Upper lobe of right lung (tissue), 1 donor: ENCODE measurements at regions not wholly inside any gene's neighbourhood (a gene's known extent, or its start where the extent isn't known, plus 50 kb on each side); places are given as distances from the start of the nearest gene placed in this dataset.
"Not testable (repeated sequence)": the region's sequence is repeated elsewhere in the genome, so short reads cannot be mapped to it uniquely, and the experiment has no call there.

Source experiments
- ATAC-seq: fragments of 200-7000 bp; cut with Tn5 transposase; one replicate; pipeline ENCODE4 v1.9.1; 2020; ENCODE audit warnings: mild to moderate bottlenecking, moderate library complexity
- DNase-seq: peaks from one replicate; pipeline ENCODE4 v3.0.0-alpha.2; 2020
- H3K27ac ChIP-seq: fragments of 200-600 bp; one replicate; pipeline ENCODE4 v1.8.0; 2022
- H3K27me3 ChIP-seq: fragments of 200-600 bp; one replicate; pipeline ENCODE4 v1.8.0; 2022; ENCODE audit warnings: mild to moderate bottlenecking
- H3K36me3 ChIP-seq: fragments of 200-600 bp; one replicate; pipeline ENCODE4 v1.8.0; 2022
- H3K4me1 ChIP-seq: fragments of 200-600 bp; one replicate; pipeline ENCODE4 v1.8.0; 2022
- H3K4me3 ChIP-seq: fragments of 200-600 bp; one replicate; pipeline ENCODE4 v1.8.0; 2022; ENCODE audit warnings: mild to moderate bottlenecking
- H3K9me3 ChIP-seq: fragments of 200-600 bp; one replicate; pipeline ENCODE4 v1.8.0; 2022
- CTCF ChIP-seq: fragments of 200-600 bp; IDR thresholded peaks from one replicate; pipeline ENCODE4 v1.8.0; 2022; ENCODE audit warnings: antibody characterized with exemption
- intact Hi-C: fragments of 100-400 bp; cut with DNase I; formaldehyde crosslinking; loops from one replicate; pipeline ENCODE4 v1.11.0; 2022
- donor health status: DM: no; HTN: yes; CAD: no; lungs with severe emphysema.

- intact Hi-C loops, result no loop called here
- TF ChIP-seq CTCF, result no peak
- Histone ChIP-seq H3K36me3 (no peaks in the 10 kb centered on the region), H3K27me3 (no peaks in the 10 kb centered on the region), H3K9me3 (no peaks in the 10 kb centered on the region), H3K4me3 (no peak overlapping the region), H3K4me1 (no peaks in the 10 kb centered on the region), H3K27ac (no peak overlapping the region)
- ATAC-seq (no peak), DNase-seq (no peak)
Observed at GRCh38 chr15:81729340-81729739, 316.5 kb downstream of the MEX3B start.

GRCh38 chr15:81728726-81729125, 317.1 kb downstream of the MEX3B start:
- no peak overlapping the region for H3K27ac ChIP-seq
- H3K4me1 ChIP-seq, result no peaks in the 10 kb centered on the region
- H3K36me3 ChIP-seq, result no peaks in the 10 kb centered on the region
- intact Hi-C loops, result no loop called here
- H3K27me3 ChIP-seq, result no peaks in the 10 kb centered on the region
- ATAC-seq (no peak), DNase-seq (no peak)
- H3K9me3 ChIP-seq, result no peaks in the 10 kb centered on the region
- no peak overlapping the region for H3K4me3 ChIP-seq
- no peak for TF ChIP-seq CTCF

GRCh38 chr15:81725590-81725989, 320.2 kb downstream of the MEX3B start:
- Histone ChIP-seq H3K27me3 (no peaks in the 10 kb centered on the region), H3K27ac (no peak overlapping the region), H3K9me3 (no peaks in the 10 kb centered on the region), H3K36me3 (no peaks in the 10 kb centered on the region), H3K4me1 (no peaks in the 10 kb centered on the region), H3K4me3 (no peak overlapping the region)
- intact Hi-C loops, result no loop called here
- no peak for TF ChIP-seq CTCF
- no peak for ATAC-seq
- DNase-seq, result no peak

- ATAC-seq, result no peak
- no peak for TF ChIP-seq CTCF
- intact Hi-C loops, result no loop called here
Observed at GRCh38 chr15:81724536-81724935, 321.3 kb downstream of the MEX3B start.

GRCh38 chr15:81723701-81724100, 322.1 kb downstream of the MEX3B start:
- DNase-seq (no peak), ATAC-seq (no peak)
- H3K27me3 ChIP-seq, result no peaks in the 10 kb centered on the region
- H3K4me3 ChIP-seq, result no peak overlapping the region
- no peaks in the 10 kb centered on the region for H3K36me3 ChIP-seq
- TF ChIP-seq CTCF, result no peak
- no peaks in the 10 kb centered on the region for H3K4me1 ChIP-seq
- H3K27ac ChIP-seq, result no peak overlapping the region
- no peaks in the 10 kb centered on the region for H3K9me3 ChIP-seq
- intact Hi-C loops, result no loop called here

More at GRCh38 chr15:81724536-81724935, 321.3 kb downstream of the MEX3B start:
- no peaks in the 10 kb centered on the region for H3K36me3 ChIP-seq
- H3K4me1 ChIP-seq, result no peaks in the 10 kb centered on the region
- DNase-seq, result no peak
- H3K27me3 ChIP-seq, result no peaks in the 10 kb centered on the region
- no peaks in the 10 kb centered on the region for H3K9me3 ChIP-seq
- no peak overlapping the region for H3K4me3 ChIP-seq
- H3K27ac ChIP-seq, result no peak overlapping the region

- DNase-seq, result no peak
- no peak overlapping the region for H3K4me3 ChIP-seq
- intact Hi-C loops, result no loop called here
- no peaks in the 10 kb centered on the region for H3K4me1 ChIP-seq
- no peaks in the 10 kb centered on the region for H3K9me3 ChIP-seq
- TF ChIP-seq CTCF, result no peak
- no peak for ATAC-seq
- H3K27ac ChIP-seq, result no peak overlapping the region
- H3K36me3 ChIP-seq, result no peaks in the 10 kb centered on the region
- H3K27me3 ChIP-seq, result no peaks in the 10 kb centered on the region
Observed at GRCh38 chr15:81723113-81723651, 322.6 kb downstream of the MEX3B start.

GRCh38 chr15:81716468-81716867, 329.4 kb downstream of the MEX3B start:
- H3K4me3 ChIP-seq, H3K4me1 ChIP-seq, DNase-seq, H3K27ac ChIP-seq, H3K36me3 ChIP-seq, ATAC-seq, H3K27me3 ChIP-seq, intact Hi-C loops, H3K9me3 ChIP-seq: not testable (repeated sequence)
